ENCODE measurements at regions not wholly inside any gene's neighbourhood (a gene's known extent, or its start where the extent isn't known, plus 50 kb on each side); places are given as distances from the start of the nearest gene placed in this dataset.

GRCh38 chr16:59484833-59485516 is 750.9 kb upstream of the GOT2 start:
- DNase-seq (ENCODE audit: low read depth) = no peak
- in situ Hi-C loops (cut with HindIII; ENCODE audit: low sequenced_read_pairs) = no loop called here
- H3K4me3 ChIP-seq (ENCODE audit: low read depth, low read length) = no peak overlapping the region
- TF ChIP-seq, protein P1, sequence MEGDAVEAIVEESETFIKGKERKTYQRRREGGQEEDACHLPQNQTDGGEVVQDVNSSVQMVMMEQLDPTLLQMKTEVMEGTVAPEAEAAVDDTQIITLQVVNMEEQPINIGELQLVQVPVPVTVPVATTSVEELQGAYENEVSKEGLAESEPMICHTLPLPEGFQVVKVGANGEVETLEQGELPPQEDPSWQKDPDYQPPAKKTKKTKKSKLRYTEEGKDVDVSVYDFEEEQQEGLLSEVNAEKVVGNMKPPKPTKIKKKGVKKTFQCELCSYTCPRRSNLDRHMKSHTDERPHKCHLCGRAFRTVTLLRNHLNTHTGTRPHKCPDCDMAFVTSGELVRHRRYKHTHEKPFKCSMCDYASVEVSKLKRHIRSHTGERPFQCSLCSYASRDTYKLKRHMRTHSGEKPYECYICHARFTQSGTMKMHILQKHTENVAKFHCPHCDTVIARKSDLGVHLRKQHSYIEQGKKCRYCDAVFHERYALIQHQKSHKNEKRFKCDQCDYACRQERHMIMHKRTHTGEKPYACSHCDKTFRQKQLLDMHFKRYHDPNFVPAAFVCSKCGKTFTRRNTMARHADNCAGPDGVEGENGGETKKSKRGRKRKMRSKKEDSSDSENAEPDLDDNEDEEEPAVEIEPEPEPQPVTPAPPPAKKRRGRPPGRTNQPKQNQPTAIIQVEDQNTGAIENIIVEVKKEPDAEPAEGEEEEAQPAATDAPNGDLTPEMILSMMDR (IDR thresholded peaks at IDR 0.05; ENCODE audit: low read depth, low read length, missing control alignments) = no peak

DNA sequence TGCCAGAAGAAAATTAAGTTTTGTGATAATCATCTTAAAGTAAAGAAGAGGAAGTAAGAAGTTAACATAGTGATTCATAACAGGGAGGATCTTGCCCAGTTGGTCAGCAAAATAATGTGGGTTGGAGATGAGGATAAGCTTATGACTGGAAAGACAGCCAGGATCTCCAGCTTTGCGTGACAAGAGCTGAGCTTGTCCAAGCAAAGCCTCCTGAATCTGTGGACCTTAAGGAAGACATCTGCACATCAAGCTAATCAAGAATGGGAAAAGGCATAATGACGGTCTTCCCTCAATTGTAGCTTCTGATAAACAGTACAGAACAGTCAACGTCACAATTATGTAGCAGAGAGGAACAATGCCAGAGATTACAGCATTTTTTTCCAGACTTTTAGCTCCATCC is 744.7 kb upstream of the GOT2 start:
- TF ChIP-seq, protein P1 (IDR thresholded peaks at IDR 0.05; ENCODE audit: low read depth, low read length, missing control alignments) = no peak
- no peak for DNase-seq (ENCODE audit: low read depth)
- in situ Hi-C loops (cut with HindIII; ENCODE audit: low sequenced_read_pairs) = no loop called here
- H3K4me3 ChIP-seq (ENCODE audit: low read depth, low read length) = no peak overlapping the region

GRCh38 chr16:59470556-59470955 is 736.4 kb upstream of the GOT2 start:
- no peak overlapping the region for H3K4me3 ChIP-seq (ENCODE audit: low read depth, low read length)
- TF ChIP-seq, protein P1 (IDR thresholded peaks at IDR 0.05; ENCODE audit: low read depth, low read length, missing control alignments) = no peak
- in situ Hi-C loops (cut with HindIII; ENCODE audit: low sequenced_read_pairs) = no loop called here
- no peak for DNase-seq (ENCODE audit: low read depth)

GRCh38 chr16:59469266-59469665 is 735.1 kb upstream of the GOT2 start:
- in situ Hi-C loops (cut with HindIII; ENCODE audit: low sequenced_read_pairs) = no loop called here
- no peak for DNase-seq (ENCODE audit: low read depth)
- H3K4me3 ChIP-seq (ENCODE audit: low read depth, low read length) = no peak overlapping the region
- TF ChIP-seq, protein P1 (IDR thresholded peaks at IDR 0.05; ENCODE audit: low read depth, low read length, missing control alignments) = no peak

- no peak overlapping the region for H3K4me3 ChIP-seq (ENCODE audit: low read depth, low read length)
- DNase-seq (ENCODE audit: low read depth) = no peak
- in situ Hi-C loops (cut with HindIII; ENCODE audit: low sequenced_read_pairs) = no loop called here
- TF ChIP-seq, protein P1 (IDR thresholded peaks at IDR 0.05; ENCODE audit: low read depth, low read length, missing control alignments) = no peak
Observed at GRCh38 chr16:59463776-59464175, 729.7 kb upstream of the GOT2 start.

DNA sequence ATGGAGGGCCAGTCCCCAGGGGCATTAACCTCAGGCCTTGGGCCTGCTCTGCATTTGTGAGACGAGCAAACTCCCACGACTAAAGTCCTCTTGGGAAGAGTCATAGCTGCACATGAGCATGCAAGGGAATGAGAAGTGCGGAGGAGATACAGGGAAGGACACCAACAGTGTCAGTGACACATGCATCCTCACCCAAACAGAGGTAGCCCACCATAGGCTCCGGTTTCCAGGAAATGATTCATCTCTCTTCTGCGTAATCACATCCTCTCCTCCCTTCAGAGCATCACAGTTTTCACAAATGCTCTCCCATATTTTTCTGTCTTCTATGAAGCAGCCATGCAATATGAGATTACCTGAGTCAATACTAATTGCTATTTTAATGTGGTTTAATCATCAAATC is 725.7 kb upstream of the GOT2 start:
- TF ChIP-seq, protein P1 (IDR thresholded peaks at IDR 0.05; ENCODE audit: low read depth, low read length, missing control alignments) = no peak
- no peak for DNase-seq (ENCODE audit: low read depth)
- no peak overlapping the region for H3K4me3 ChIP-seq (ENCODE audit: low read depth, low read length)
- in situ Hi-C loops (cut with HindIII; ENCODE audit: low sequenced_read_pairs) = no loop called here
